NCI-H345 treated with DMSO at 0.1 percent for 48 hours (cell line): ENCODE measurements at regions not wholly inside any gene's neighbourhood (a gene's known extent, or its start where the extent isn't known, plus 50 kb on each side); places are given as distances from the start of the nearest gene placed in this dataset.

ENCODE experiments used
- DNase-seq: peaks from one replicate; lab custom pipeline; 2025; ENCODE audit not compliant: unreplicated experiment; lab: John Stamatoyannopoulos, UW

DNA sequence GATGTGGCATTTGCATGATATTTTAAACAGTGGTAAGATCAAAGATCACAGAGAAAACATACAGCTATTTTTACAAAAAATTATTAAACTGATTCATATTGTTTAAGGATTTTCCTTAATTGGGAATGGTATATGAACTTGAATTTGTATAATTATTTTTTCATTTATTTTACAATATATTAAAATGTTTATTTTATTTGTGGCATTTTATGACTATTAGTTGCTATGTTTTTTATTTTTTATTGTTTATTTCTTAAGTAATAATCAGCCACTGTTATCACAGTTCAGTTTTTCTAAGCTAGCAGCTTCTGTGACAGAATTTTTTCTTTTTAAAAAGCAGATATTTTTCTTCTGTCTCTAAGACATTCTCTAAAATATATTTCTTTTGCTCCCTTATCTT lies 387.0 kb upstream of the KHDRBS2 start:
- no peak for DNase-seq

DNA sequence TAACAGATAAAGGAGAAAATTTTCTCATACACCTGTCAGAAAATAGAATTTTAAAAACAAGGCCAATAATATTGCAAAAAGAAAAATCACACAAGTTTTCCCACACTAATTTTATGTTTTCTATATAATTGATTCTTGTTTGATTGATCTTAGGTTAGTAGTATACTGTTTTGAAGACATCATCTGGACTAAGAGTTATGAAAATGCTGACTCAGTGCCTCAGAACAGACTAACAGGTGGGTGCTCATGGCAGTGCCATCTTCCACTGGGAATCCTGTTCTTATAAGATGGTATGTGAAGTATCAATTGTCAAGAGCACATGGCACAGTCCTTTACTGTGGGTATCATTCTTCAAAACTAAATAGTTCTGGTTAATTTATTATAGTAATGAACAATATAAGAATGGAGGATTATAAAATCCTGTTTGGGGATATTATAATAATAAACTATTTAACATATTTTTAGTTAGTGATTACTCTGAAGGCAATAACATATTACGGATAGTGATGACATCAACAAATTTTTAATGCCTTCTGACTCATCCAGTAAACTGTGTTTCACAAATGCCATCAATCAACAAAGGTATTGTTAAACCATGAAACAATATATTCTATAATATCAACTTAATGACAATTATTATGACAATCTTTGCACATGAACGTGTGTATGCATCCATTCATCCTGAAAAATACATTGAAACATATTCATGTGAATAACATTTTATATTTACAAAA lies 384.6 kb upstream of the KHDRBS2 start:
- no peak for DNase-seq

DNA sequence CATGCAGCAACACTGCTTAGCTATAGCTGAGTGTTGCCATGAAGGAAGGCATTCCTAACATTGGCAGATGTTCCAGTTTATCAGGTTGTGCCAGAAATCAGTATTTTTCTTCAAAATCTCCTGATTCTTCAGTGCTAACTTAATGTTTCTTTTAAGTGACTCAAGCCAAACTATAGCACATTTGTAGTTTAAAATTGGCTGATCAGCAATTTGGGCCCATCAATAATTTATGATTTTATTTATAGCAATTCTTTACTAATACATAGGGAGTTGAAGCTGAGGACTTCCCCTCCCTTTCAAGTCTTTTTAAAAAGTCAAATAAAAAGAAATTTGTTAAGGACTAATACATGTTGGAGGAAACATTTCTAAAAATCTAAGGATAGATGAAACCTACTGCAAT lies 383.8 kb upstream of the KHDRBS2 start:
- no peak for DNase-seq

DNA sequence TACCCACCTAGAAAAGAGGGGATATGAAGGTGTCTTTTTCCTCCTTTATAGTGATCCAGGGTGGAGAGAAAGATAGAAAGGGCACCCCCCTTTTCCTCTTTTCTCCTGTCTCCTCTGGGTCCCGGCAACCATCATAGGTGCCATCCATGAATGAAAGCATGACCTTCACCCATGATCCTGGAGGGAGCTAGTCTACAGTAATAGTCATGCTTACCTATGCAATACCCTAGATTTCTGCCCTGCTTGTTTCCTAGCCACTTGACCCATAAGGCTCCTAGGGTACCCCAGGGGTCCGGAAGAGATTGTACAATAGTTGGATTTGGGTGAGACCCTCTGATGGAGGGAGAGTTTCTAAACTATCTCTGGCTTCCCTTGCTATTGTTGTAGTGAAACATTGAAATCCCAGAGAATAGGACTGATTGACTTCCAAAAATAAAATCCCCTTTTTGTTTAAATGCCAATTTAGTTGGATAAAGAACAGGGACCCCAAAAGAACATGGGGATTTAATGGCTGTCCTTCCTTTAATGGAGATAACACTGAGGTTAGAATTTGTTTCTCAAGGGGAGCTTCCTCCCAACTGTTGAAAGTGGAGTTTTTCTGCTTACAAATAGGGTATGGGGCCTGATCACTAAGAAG lies 366.8 kb upstream of the KHDRBS2 start:
- DNase-seq, result no peak

DNA sequence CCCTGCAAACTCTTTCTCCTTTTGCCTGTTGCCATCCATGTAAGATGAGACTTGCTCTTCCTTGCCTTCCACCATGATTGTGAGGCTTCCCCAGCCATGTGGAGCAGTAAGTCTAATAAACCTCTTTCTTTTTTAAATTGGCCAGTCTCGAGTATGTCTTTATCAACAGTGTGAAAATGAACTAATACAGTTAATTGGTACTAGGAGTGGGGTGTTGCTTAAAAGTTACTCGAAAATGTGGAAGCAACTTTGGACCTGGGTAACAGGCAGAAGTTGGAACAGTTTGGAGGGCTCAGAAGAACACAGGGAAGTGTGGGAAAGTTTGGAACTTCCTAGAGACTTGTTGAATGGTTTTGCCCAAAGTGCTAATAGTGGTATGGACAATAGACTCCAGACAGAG lies 359.2 kb upstream of the KHDRBS2 start:
- no peak for DNase-seq

DNA sequence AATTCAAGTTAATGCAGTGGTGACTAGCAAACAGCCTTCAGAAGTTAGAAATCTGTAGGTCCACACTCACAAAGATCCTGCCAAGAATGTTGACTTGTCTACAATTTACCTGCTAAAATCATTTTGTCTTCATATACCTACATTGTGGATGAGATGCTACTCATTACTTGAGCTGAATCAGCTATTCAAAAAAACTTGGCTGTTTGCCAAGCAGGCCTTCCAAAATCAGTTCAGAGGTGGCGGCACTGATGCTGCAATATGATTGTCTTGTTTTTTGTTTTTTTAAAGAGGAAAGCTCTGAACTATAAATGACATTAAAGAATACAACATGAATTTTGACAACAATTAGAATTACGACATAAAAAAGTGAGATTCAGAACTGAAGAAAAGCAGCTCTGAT lies 354.7 kb upstream of the KHDRBS2 start:
- no peak for DNase-seq

DNA sequence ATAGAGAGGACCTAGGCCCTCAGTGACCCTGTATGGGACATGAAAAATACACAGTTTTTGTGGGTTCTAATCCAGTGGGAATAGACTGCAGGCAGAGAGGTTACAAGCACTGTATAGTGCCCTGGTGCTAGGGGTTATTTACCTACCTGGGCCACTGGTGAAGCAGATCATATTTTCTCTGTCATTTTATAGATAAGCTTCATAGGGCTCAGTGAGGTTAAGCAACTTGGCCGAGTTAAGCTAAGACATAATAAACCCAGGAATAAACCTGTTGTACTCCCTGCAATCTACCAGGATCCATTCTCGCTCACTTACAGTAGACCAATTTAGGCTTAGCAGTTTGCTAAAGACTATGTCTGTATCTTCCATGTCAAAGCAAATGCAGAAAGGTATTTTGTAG lies 340.6 kb upstream of the KHDRBS2 start:
- DNase-seq, result no peak

DNA sequence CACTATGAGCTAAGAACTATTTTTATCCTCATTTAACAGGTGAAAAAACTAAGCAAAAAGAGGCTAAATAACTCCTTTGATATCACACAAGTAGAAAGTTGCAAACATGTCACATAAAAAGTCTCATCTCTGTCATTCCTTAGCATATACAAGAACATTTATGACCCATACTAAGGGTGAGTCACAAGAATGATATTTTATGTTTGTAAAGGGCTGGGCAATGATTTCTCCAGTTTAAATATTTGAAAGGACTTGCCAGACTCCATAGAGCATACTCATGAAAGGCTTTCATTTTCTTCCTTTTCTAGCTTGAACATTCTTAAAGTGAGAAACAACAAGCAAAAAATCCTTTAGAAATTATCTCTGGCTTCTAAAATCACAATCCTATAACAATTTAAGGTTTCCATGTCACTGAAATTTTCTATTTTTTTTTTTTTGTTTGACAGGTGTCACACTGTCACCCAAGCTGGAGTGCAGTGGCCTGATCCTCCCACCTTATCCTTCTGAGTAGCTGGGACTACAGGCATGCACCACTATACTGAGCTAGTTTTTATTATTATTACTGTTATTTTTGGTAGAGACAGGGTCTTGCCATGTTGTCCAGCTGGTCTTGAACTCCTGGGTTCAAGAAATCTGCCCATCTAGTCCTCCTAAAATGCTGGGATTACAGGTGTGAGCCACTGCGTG lies 338.0 kb upstream of the KHDRBS2 start:
- no peak for DNase-seq

DNA sequence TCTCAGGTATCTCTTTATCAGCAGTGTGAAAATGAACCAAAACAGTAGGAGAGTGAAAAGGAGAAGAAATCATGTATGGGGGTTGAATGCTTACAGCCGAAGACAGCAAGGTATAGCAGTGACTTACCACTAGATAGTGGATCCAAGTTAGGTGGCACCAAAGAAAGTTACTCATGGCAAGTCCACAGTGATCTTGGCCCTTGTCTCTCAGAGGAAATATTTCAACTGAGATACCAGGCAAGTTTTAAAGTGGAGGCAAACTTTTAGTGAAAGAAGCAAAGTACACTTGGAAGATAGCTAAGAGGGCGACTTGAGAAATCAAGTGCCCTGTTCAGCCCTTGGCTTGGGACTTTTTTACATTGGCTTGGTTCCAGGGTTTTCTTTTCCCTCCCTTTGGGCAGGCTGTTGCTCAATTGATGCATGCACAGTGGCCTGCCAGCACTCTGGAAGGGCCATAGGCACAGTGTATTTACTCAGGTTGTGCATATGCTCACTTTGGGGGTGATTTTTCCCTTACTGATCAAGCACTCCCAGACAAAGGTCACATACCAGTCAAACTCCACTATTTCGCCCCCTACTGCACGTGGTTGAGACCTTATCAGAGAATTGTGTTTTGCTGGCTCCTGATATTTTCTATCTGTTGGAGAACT lies 329.5 kb upstream of the KHDRBS2 start:
- no peak for DNase-seq

DNA sequence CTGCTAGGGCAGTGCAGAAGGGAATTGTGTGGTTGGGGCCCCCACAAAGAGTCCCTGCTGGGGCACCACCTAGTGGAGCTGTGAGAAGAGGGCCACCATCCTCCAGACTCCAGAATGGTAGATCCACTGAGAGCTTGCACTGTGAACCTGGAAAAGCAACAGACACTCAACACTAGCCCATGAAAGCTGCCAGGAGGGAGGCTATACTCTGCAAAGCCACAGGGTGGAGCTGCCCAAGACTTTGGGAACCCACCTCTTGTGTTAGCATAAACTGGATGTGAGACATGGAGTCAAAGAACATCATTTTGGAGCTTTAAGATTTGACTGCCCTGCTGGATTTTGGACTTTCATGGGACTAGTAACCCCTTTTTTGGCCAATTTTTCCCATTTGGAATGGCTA lies 328.4 kb upstream of the KHDRBS2 start:
- no peak for DNase-seq

DNA sequence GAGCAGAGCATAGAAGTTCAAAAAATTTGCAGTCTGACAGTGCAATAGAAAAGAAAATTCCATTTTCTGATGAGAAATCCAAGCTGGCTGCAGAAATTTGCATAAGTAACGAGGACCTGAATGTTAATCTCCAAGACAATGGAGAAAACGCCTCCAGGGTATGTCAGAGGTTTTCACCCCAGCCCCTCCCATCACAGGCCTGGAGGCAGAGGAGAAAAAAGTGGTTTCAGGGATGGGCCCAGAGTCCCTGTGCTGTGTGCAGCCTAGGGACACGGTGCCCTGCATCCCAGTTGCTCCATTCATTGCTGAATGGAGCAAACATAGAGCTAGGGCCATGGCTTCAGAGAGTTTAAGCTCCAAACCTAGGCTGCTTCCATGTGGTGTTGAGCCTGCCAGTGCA lies 327.9 kb upstream of the KHDRBS2 start:
- no peak for DNase-seq

DNA sequence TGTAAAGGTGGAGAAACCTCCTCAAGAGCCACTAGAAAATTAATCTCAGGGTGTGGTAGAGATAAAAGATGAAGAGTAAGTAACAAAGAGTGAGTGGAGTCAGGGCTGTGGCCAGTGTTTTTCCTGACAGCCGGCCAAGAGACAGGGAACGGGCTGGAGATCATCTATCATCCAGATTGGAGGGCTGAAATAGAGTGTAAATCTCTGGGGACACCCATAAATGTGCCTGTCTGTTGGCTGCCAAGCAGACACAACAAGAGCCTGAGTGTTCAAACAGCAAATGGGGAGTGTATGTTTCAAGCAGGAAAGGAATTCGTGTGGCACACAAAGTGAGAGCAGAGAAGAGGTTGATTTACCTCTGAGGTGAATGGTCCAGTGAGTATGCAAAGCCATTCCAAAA lies 326.4 kb upstream of the KHDRBS2 start:
- DNase-seq, result no peak

DNA sequence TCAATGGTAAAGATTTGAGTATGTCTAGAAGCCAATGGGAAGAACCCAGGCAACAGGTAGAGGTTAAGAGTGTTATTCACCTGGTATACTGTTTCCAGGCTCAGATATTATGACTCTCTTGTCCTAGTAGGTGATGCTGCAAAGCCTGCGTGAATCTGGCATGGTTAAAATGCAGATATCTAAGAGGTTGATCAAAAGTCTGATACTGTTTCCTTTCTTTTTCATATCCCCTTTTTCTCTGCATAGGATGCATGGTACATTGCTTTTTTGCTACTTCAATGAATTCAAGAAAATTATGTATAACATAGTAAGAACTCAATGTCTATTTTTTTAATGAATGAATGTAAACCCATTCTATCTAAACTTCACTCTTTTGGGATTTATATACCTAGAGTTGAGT lies 284.3 kb upstream of the KHDRBS2 start:
- no peak for DNase-seq

DNA sequence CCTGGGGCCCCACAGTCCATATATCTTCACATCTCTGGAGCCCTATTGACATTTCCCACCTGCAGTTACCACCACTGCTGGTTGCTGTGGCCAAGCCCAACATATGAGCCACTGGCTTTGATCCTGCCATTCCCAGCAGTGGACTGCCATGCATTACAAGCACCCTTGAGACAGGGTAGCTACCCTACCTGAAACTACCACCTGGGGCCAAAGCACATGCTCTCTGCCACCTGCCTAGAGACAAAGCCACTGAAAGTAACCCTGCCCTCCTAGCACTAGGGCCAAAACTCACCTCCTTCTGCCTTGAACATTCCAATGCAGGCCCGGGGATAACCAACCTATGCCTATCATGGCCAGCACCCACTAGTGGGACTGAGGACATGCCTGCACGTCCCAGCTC lies 255.5 kb upstream of the KHDRBS2 start:
- no peak for DNase-seq

DNA sequence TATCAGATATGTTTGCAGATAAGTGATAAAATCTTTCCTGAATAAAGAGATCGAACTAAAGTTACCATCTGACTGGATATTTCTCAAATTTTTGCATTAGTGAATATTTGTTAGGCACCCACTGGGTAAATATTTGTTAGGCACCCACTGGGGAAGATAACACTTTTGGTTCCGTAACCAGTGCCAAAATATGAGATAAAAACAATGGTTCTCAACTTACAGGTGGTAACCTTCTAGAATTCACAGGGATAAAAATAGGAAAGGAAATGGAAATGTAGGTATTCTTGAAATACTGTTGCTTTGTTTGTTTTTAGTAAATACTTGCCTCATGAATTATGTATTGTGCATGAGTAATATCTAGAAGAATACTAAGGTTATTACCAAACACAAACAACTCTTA lies 245.0 kb upstream of the KHDRBS2 start:
- no peak for DNase-seq

DNA sequence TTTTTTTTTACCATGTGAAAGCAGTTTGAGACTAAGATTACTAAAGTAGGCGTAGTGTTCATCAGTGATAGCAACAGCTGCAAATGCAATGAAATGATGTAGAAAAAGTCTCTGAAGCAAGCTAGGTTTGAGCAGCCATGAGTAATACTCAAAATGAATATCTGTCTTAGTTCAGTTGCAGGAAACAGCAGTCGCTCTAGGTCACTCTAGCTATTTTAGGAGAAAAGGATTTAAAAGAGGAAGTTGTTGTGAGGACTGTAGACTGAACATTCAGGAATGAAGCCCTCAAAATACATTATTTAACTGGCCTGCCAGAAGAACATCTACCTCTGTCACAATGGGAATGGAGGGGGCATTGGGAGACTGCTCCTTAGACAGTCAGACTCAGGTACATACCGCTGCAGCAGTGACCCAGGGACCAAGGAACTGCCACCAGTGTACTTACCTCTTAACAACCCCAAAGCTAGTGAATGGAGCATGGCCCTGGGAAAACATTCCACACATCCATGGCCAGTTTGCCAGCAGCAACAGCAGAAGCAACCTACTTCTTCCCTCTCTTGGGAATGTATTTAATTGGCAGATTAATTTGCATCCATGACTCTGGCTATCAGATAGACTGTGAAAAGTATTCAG lies 243.0 kb upstream of the KHDRBS2 start:
- no peak for DNase-seq

DNA sequence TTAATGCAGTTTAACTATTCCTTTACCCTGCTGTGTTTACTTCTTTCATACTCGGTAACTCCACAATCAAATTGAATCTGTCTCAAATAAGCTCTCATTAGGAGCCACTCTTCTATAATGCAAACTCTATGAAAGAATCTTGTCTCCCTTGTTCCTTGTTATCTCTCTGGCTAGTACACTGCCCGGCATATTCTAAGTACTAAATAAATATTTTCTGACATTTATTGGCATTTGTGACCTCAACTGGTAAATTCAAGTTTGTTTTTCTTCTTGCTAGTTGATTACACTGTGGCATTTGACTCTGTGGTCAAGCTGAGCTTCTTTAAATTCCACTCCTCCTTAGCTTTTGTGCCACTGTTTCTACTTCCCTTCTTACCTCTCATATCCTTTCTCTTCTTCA lies 237.6 kb upstream of the KHDRBS2 start:
- DNase-seq, result no peak

DNA sequence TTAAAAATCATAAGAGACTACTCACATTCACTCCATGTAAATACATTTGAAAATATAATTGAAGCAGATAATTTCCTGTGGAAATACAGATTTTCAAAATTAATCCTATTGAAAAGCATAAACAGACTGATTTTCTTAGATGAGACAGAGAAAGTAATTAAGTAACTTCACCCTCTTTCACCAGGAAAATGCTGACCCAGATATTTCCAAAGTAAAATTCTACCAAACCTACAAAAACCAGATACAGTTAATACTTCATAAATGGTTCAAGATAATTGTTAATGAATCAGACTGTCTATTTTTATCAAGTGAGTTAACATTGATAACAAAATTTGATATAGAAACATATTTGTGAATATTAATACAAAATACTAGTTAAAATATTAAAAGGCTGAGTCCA lies 233.5 kb upstream of the KHDRBS2 start:
- DNase-seq, result no peak

DNA sequence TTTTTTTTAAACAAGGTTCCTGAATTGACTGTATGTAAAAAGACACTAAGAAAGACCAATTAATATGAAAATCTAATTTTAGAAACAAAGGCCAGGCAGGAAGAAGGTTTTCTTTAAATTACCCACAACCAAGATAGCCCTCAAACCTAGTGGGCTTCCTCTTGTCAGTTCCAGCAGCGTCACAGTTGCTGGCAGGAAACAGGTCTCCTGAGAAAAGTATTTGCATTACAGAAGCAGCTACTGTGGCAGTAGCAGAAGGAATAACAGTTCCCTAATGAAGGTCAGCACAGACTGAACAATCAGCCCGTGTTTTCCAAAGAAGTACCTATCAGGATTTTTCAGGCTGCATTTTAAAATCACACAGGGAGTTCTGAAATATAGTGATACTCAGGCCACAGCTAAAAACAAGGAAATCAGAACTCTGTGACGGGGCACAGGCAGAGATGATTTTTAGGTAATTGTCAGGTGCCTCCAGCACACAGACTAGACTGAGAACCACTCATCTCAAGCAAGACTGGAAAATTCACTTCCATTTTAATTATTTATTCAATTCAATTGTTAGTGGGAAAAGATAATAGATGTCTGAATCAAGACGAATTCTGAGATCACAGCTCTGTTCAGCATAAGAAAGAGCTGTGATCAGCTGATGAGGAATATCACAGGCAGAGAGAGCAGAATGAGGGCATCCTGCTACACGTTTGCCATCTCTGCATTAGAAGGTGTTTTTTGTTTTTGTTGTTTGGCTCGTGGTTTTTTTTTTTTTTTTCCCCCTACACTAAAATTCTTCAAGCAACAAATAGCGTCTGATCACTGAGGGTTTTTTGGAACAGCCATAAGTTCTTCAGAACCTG lies 230.5 kb upstream of the KHDRBS2 start:
- no peak for DNase-seq

DNA sequence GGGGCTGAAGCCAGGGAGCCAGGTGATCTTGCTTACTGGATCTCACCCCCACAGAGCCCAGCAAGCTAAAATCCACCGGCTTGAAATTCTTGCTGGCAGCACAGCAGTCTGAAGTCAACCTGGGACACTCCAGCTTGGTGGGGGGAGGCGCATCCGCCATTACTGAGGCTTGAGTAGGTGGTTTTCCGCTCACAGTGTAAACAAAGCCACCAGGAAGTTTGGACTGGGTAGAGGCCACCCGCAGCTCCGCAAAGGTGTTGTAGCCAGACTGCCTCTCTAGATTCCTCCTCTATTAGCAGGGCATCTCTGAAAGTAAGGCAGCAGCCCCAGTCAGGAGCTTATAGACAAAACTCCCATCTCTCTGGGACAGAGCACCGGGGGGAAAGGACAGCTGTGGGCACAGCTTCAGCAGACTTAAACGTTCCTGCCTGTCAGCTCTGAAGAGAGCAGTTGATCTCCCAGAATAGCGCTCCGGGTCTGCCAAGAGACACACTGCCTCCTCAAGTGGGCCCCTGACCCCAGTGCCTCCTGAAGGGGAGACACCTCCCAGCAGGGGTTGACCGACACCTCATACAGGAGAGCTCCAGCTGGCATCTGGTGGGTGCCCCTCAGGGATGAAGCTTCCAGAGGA lies 206.3 kb upstream of the KHDRBS2 start:
- no peak for DNase-seq
